Femur (tissue), 1 donor: ENCODE measurements at regions not wholly inside any gene's neighbourhood (a gene's known extent, or its start where the extent isn't known, plus 50 kb on each side); places are given as distances from the start of the nearest gene placed in this dataset.

Experiments
- DNase-seq: peaks from one replicate; pipeline ENCODE4 v3.0.0-alpha.2; 2017

DNA sequence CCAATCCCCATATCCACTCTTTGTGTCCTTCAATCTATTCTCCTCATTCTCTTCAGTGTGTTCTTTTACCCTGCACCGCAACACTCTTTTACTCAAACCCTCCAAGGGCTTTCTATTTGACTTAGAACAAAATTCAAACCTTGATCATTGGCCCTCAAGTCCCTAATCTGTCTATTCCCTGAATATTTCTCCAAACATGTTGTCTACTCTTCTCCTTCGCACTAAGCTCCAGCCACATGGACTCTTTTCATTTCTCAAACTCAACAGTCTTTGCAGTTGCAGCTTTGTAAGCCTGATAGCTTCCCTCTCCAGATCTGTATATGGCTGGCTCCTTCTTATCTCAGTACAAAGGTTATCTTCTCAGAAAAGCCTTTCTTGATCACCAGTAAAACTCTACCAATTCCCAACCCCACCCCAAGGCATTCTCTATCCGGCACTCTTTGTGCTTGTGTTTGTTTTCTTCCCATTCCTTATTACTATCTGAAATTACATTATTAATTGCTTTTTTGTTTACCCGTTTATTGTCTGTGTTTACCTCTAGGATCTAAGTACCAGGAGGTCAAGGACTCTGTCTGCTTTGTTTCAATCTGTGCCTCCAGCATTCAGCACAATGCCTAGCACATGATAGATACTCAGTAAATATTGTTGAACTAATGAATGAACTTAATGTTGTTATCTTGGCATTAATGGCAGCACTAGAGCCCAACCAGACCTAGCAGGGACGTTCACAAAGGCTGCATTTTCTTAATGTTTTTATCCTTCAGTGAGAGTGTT, 147.4 kb downstream of the BBOX1 start:
- no peak for DNase-seq

DNA sequence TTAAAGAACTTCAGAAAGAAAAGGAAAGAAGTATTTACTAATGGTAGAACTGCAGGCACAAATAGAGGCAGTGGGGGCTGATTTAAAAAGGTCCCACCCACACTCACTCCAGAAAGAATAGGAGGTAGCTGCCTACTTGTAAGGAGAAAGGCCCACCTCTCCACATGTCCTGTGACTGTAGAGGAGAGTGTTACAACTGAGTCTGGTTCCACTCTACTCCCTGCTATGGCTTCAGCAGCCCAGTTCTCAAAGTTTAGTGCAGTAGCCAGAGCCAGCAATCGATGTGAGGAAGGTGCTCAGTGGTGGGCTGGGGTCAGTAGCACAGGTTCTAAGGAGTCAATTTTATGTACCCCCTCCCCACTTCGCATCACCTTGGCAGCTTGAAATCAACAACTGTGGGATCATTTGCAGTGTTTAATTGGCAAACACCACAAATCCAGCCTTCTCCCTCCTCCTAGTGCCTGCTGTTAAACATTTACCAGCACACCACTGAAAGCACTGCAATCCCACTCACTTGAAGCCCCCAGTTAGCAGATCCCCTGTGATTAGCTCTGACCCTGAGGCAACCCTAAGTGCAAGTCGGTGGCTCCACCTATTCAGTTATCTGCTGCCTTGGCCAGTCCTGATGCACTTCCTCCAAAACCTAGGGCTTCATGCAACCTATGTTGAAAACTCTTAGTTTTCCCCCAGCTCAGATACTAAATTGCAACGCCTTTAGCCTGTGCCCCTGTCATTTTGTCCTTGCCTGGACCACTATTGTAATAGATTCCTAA, 146.6 kb downstream of the BBOX1 start:
- no peak for DNase-seq

DNA sequence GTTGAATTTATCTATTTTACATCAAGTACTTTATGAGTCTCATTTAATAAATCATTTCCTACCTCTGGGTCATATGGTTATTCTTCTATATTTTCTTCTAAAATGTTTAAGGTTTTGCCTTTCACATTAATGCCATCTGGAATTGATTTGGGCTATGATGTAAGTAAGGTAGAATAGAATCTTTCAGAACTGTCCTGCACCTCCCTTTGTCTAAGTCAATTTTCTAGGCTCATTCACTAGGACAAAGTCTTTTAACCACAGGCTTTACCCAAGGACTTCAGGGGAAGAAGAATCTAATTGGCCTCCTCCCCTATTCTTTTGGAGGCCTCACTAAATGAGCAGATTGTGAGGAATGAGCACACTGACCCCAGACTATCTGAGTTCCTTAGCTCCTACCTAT, 146.0 kb downstream of the BBOX1 start:
- DNase-seq: no peak

DNA sequence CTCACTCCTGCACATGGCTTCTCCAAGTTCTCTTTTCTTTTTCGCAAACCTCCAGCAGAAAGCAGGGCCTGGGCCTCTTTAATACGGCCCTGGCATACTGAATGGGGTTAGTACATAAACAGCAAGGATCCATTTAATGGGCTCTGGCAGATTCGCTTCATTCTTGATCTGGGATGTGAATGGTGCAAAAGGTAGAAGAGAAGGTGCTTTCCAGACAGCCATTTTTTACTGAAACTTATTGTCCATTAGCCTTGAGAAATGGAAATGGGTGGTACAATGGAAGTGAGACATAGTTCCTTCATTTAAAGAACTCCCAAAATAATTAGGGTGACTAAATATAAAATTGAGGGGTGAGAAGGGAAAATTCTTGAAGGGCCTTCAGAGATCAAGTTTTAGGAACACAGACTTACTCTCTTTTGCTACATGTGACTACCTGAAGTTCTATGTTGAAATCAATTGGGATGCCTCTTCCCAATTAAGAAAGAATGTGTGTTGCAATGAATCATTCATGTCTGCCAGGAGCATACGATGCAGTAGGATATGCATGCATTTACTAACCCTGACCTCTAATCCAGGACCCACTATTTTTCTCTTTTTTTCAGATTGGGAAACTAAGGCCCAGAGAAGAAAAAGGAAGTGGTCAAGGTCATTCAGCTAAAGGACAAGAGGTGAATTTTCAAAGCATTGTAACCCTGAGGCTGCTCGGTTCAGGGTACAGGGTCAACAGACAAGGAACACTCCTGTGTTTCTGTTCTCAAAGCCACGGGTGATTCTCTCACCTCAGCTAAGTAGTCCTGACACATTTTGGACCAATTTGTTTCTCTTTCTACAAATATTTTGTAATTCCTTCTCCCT, 144.1 kb downstream of the BBOX1 start:
- no peak for DNase-seq

DNA sequence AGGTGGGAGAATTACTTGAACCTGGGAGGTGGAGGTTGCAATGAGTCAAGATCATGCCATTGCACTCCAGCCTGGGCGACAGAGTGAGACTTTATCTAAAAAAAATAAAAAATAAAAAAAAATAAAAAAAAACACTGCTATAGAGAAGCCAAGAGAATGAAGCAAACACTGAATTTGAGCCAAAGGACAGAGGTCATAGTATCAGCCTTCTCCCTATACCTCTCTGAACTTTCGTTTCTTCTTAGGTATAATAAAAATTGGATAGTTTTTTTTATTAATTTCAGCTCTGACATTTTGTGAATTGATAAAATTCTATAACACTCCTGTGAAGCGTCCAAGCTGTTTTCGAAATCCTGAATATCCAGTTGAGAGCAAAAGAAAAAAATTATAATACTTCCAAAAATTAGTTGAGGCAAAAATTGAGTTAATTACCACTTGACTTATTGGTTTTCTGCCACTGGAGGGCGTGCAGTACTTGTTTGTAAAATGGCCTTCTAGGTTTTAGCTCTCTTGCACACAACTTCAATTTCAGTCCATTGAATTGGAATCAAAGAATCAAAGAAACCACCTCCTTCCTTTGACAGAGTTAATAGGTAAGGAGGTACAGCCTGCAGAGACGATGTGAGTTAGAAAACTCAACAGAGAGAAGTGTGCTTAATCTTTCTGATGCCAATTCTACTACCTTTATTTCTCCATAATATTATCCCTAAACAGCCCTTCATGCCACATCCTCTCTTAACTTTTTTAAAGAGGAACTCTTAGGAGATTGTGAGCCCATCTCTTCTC, 143.2 kb downstream of the BBOX1 start:
- DNase-seq: peak; percentile 64

DNA sequence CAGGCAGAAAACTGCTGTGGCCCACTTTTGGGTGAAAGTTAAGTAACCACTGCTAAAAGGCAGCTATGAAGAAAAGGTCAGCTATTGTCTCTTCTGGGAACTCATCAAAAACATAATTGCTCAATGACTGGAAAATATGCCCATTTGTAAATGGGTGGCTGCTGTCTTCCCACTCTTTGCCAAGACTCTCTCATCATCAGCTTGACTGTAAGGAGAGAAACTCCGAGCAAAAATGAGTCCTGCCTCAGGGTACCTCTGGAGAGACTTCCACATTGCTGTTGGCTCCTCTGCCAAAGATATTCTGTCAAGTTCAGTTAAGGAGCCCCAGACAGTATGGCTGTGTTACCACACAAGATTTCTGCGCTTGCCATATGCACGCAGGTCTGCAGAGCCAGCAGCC, 138.7 kb downstream of the BBOX1 start:
- no peak for DNase-seq

DNA sequence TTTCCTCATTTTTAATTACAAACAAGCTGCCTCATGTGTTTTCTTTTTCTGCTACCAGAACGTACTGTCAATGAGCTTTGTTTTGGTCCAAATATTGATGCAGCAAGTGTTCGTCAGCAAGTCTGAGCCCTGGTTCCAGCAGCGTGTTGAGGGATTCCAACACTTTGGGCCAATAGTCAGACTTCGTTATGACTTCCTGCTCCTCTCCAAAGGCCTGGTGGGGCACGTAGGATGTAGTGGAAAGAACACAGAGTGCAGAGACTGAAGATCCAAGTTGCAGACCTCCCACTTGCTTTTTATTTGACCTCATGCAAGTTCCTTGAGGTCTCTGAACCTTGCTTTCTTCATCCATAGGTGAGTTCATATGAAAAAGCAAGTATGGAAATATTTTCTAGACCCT, 138.2 kb downstream of the BBOX1 start:
- no peak for DNase-seq
